Activated CD4-positive, alpha-beta T cell treated with anti-CD3 and anti-CD28 coated beads, Interleukin-2, amount 50 U/mL, for 1 hour (primary cell): ENCODE measurements at regions not wholly inside any gene's neighbourhood (a gene's known extent, or its start where the extent isn't known, plus 50 kb on each side); places are given as distances from the start of the nearest gene placed in this dataset.

Experiments
- DNase-seq: peaks from one replicate; pipeline ENCODE4 v3.0.0-alpha.2; 2020

DNA sequence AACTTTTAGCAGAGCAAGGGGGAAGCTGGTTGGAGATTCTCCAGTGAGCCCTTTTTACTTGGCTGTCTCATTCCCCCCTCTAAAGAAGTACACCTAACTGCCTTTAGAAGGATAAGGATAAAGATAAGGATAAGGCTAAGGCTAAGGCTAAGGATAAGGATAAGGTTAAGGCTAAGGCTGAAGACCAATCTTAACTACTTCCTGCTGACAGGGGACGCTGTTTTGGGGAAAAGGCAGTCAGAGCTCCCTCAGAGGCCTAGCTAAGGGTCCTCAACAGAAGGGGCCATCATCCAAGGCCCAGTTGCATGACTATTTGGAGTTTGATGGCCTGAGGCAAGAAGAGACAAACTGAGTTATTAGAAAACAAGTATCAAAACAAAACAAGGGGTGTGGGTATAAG, 94.3 kb upstream of the ARPP21 start:
- DNase-seq: no peak

DNA sequence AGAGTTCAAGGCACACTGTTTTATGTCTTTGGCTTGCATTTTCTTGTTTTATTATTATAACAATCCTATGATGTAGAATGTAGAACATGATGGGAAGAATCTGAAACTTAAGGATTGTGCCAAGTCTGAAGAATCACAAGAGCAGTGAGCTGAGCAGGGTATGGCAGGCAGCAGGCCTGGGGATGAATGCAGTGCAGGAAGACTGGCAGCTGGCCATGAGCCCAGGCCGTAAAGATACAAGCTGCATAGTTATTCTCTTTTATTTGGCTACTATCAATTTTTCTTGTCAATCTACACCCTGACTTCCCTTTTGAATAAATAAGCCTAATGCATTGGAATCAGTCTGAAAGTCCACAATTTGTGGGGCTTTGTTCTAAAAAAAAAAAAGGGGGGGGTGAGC, 89.6 kb upstream of the ARPP21 start:
- no peak for DNase-seq

- DNase-seq: no peak
These were observed 77.2 kb upstream of the ARPP21 start for GRCh38 chr3:35562141-35562540.

DNA sequence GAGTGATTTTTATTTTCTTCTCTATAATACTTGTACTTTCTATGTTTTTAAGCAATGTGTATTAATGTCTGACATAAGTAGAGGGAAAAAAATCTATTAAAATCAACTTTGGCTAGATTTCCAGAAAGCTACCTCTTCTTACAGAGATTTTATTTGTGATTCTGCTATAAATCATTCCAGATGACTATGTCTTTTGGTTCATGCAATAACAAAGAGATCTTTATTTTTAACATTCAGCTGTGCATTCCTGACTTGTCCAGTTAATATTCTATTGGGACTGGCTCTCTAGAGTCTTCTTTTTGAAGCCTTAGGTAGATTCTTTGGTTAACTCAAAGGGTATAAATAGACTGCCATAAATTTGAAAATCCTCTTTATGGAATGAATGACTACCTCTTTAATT, 74.3 kb upstream of the ARPP21 start:
- DNase-seq: no peak
